ENCODE measurements at regions not wholly inside any gene's neighbourhood (a gene's known extent, or its start where the extent isn't known, plus 50 kb on each side); places are given as distances from the start of the nearest gene placed in this dataset.

GRCh38 chr6:163984124-163984936, 569.8 kb downstream of the QKI start:
- H3K27ac ChIP-seq = peak overlapping the region; percentile 56
- peaks cover 31% of the 10 kb centered on the region for H3K4me1 ChIP-seq
- H3K27me3 ChIP-seq = no peaks in the 10 kb centered on the region
- DNase-seq = peak; percentile 78 to 82
- no peak overlapping the region for H3K4me3 ChIP-seq
- no peaks in the 10 kb centered on the region for H3K36me3 ChIP-seq
- 0 out of 2 replicates have a peak, but pooled peaks cover 3% of the 10 kb centered on the region for H3K9me3 ChIP-seq (replicated peaks)

- Histone ChIP-seq H3K27me3 (no peaks in the 10 kb centered on the region), H3K36me3 (no peaks in the 10 kb centered on the region), H3K4me1 (peaks cover 31% of the 10 kb centered on the region), H3K27ac (peak overlapping the region; percentile 56), H3K4me3 (no peak overlapping the region), H3K9me3 (replicated peaks) (0 out of 2 replicates have a peak, but pooled peaks cover 3% of the 10 kb centered on the region)
- no peak for DNase-seq
Observed at GRCh38 chr6:163983679-163984078, 569.2 kb downstream of the QKI start.

- H3K4me1 ChIP-seq = no peaks in the 10 kb centered on the region
- no peak for DNase-seq
- no peak overlapping the region for H3K27ac ChIP-seq
- no peak overlapping the region for H3K4me3 ChIP-seq
- no peaks in the 10 kb centered on the region for H3K27me3 ChIP-seq
- H3K9me3 ChIP-seq (replicated peaks) = peaks cover 14% of the 10 kb centered on the region; the same call in 1 of the 2 replicates
- H3K36me3 ChIP-seq = no peaks in the 10 kb centered on the region
Observed at GRCh38 chr6:163974322-163974721, 559.8 kb downstream of the QKI start.

- Histone ChIP-seq H3K4me3 (no peak overlapping the region), H3K27ac (no peak overlapping the region), H3K36me3 (no peaks in the 10 kb centered on the region), H3K9me3 (replicated peaks) (peaks cover 11% of the 10 kb centered on the region; the same call in 1 of the 2 replicates), H3K4me1 (no peaks in the 10 kb centered on the region), H3K27me3 (no peaks in the 10 kb centered on the region)
- DNase-seq = no peak
Observed at GRCh38 chr6:163971841-163972838, 557.6 kb downstream of the QKI start.

GRCh38 chr6:163970846-163971564, 556.5 kb downstream of the QKI start:
- H3K36me3 ChIP-seq = no peaks in the 10 kb centered on the region
- DNase-seq = no peak
- H3K4me3 ChIP-seq = no peak overlapping the region
- H3K27ac ChIP-seq = no peak overlapping the region
- H3K4me1 ChIP-seq = no peaks in the 10 kb centered on the region
- H3K9me3 ChIP-seq (replicated peaks) = peaks cover 9% of the 10 kb centered on the region; the same call in 1 of the 2 replicates
- H3K27me3 ChIP-seq = no peaks in the 10 kb centered on the region

GRCh38 chr6:163965426-163966348, 551.2 kb downstream of the QKI start:
- no peak overlapping the region for H3K27ac ChIP-seq
- no peak for DNase-seq
- H3K9me3 ChIP-seq (replicated peaks) = no peaks in the 10 kb centered on the region
- H3K4me3 ChIP-seq = no peak overlapping the region
- no peaks in the 10 kb centered on the region for H3K36me3 ChIP-seq
- no peaks in the 10 kb centered on the region for H3K27me3 ChIP-seq
- H3K4me1 ChIP-seq = no peaks in the 10 kb centered on the region

- H3K27me3 ChIP-seq = no peaks in the 10 kb centered on the region
- no peaks in the 10 kb centered on the region for H3K36me3 ChIP-seq
- H3K27ac ChIP-seq = no peak overlapping the region
- no peaks in the 10 kb centered on the region for H3K4me1 ChIP-seq
- no peak for DNase-seq
- no peaks in the 10 kb centered on the region for H3K9me3 ChIP-seq (replicated peaks)
- no peak overlapping the region for H3K4me3 ChIP-seq
Observed at GRCh38 chr6:163964789-163965188, 550.3 kb downstream of the QKI start.

- Histone ChIP-seq H3K4me3 (no peak overlapping the region), H3K27ac (no peak overlapping the region), H3K36me3 (no peaks in the 10 kb centered on the region), H3K9me3 (replicated peaks) (no peaks in the 10 kb centered on the region), H3K27me3 (no peaks in the 10 kb centered on the region), H3K4me1 (no peaks in the 10 kb centered on the region)
- no peak for DNase-seq
Observed at GRCh38 chr6:163963205-163964120, 548.9 kb downstream of the QKI start.

- Histone ChIP-seq H3K27me3 (no peaks in the 10 kb centered on the region), H3K9me3 (replicated peaks) (no peaks in the 10 kb centered on the region), H3K36me3 (no peaks in the 10 kb centered on the region), H3K4me3 (no peak overlapping the region), H3K4me1 (no peaks in the 10 kb centered on the region), H3K27ac (no peak overlapping the region)
- DNase-seq = no peak
Observed at GRCh38 chr6:163962627-163963117, 548.2 kb downstream of the QKI start.

- Histone ChIP-seq H3K9me3 (replicated peaks) (no peaks in the 10 kb centered on the region), H3K36me3 (no peaks in the 10 kb centered on the region), H3K4me1 (peaks cover 14% of the 10 kb centered on the region), H3K4me3 (no peak overlapping the region), H3K27me3 (no peaks in the 10 kb centered on the region), H3K27ac (no peak overlapping the region)
- no peak for DNase-seq
Observed at GRCh38 chr6:163960128-163960527, 545.6 kb downstream of the QKI start.

- H3K27me3 ChIP-seq = no peaks in the 10 kb centered on the region
- H3K4me1 ChIP-seq = peaks cover 29% of the 10 kb centered on the region
- DNase-seq = peak in 1 of 2 experiments; percentile 35
- no peaks in the 10 kb centered on the region for H3K9me3 ChIP-seq (replicated peaks)
- H3K36me3 ChIP-seq = no peaks in the 10 kb centered on the region
- H3K27ac ChIP-seq = no peak overlapping the region
- no peak overlapping the region for H3K4me3 ChIP-seq
Observed at GRCh38 chr6:163958646-163959045, 544.1 kb downstream of the QKI start.

GRCh38 chr6:163956571-163957407, 542.3 kb downstream of the QKI start:
- Histone ChIP-seq H3K27me3 (no peaks in the 10 kb centered on the region), H3K4me1 (peaks cover 44% of the 10 kb centered on the region), H3K4me3 (no peak overlapping the region), H3K27ac (peak overlapping the region; percentile 45), H3K36me3 (no peaks in the 10 kb centered on the region), H3K9me3 (replicated peaks) (no peaks in the 10 kb centered on the region)
- DNase-seq = peak; percentile 89 to 98
